Natural killer cell (primary cell): ENCODE measurements at regions not wholly inside any gene's neighbourhood (a gene's known extent, or its start where the extent isn't known, plus 50 kb on each side); places are given as distances from the start of the nearest gene placed in this dataset.

ENCODE experiments used
- ATAC-seq, 3 donors: fragments of 150-1000 bp in 2 of 3; fragments of 200-7000 bp in 1 of 3; cut with Tn5 transposase; 1 replicate in 1 of 3; 2 replicates in 2 of 3; pipeline ENCODE4 v1.10.0; 2021; ENCODE audit warnings: mild to moderate bottlenecking in 2 of 3, moderate library complexity in 2 of 3
- DNase-seq, 2 donors: peaks; one replicate each; pipeline versions ENCODE4 v3.0.0 to v3.0.0-alpha.2; 2013 to 2021; ENCODE audit warnings: mixed read lengths in 1 of 2
- H3K27ac ChIP-seq: one replicate; pipeline ENCODE4 v1.5.1; 2013; ENCODE audit warnings: mild to moderate bottlenecking, low read length
- H3K27me3 ChIP-seq: one replicate; pipeline ENCODE4 v1.6.1; 2013; ENCODE audit warnings: low read length; ENCODE audit not compliant: control insufficient read depth, insufficient read depth
- H3K36me3 ChIP-seq: one replicate; pipeline ENCODE4 v1.6.1; 2013; ENCODE audit warnings: low read length; ENCODE audit not compliant: control insufficient read depth, insufficient read depth
- H3K4me1 ChIP-seq: one replicate; pipeline ENCODE4 v1.6.1; 2013; ENCODE audit warnings: low read length; ENCODE audit not compliant: control insufficient read depth, insufficient read depth
- H3K4me3 ChIP-seq: one replicate; pipeline ENCODE4 v1.5.1; 2013; ENCODE audit warnings: low read length
- H3K9me3 ChIP-seq: one replicate; pipeline ENCODE4 v1.6.1; 2013; ENCODE audit warnings: low read length; ENCODE audit not compliant: control insufficient read depth, insufficient read depth
- H3K27ac Mint-ChIP-seq, 2 donors: one replicate each; pipeline ENCODE4 v1.8.0; 2022; ENCODE audit warnings: mild to moderate bottlenecking in 2 of 2, mixed read lengths in 2 of 2, moderate library complexity in 1 of 2
- H3K27me3 Mint-ChIP-seq, 2 donors: one replicate each; pipeline ENCODE4 v1.8.0; 2022; ENCODE audit warnings: low read depth in 2 of 2, mixed read lengths in 2 of 2
- H3K36me3 Mint-ChIP-seq: one replicate; pipeline ENCODE4 v1.8.0; 2022; ENCODE audit warnings: mixed read lengths
- H3K4me1 Mint-ChIP-seq, 2 donors: one replicate each; pipeline ENCODE4 v1.8.0; 2022; ENCODE audit warnings: mixed read lengths in 2 of 2
- H3K4me3 Mint-ChIP-seq: one replicate; pipeline ENCODE4 v1.8.0; 2022; ENCODE audit warnings: mild to moderate bottlenecking, moderate library complexity, mixed read lengths
- H3K9me3 Mint-ChIP-seq, 2 donors: one replicate each; pipeline ENCODE4 v1.8.0; 2022; ENCODE audit warnings: mixed read lengths in 2 of 2
- CTCF ChIP-seq: fragments of 200-600 bp; IDR thresholded peaks from one replicate; pipeline ENCODE4 v1.8.0; 2022; ENCODE audit warnings: antibody characterized with exemption
- WGBS: methylation state at CpG from one replicate; pipeline ENCODE4 v1.1.7; 2013; ENCODE audit warnings: missing lambda C conversion rate; ENCODE audit not compliant: insufficient coverage; 5-methylcytosine and 5-hydroxymethylcytosine counted together
- intact Hi-C: fragments of 100-400 bp; cut with micrococcal nuclease; formaldehyde crosslinking; loops from one replicate; pipeline ENCODE4 v1.14.2; 2022

GRCh38 chrX:42973321-42973720 lies 195.4 kb upstream of the PPP1R2C start:
- H3K36me3 Mint-ChIP-seq = no peaks in the 10 kb centered on the region
- H3K4me1 ChIP-seq = no peaks in the 10 kb centered on the region
- intact Hi-C loops = no loop called here
- H3K4me1 Mint-ChIP-seq = no peaks in the 10 kb centered on the region
- DNase-seq (no peak), ATAC-seq (no peak)
- no peak overlapping the region for H3K4me3 Mint-ChIP-seq
- WGBS = 80% methylated on average over 2 of the region's 2 CpGs
- no peaks in the 10 kb centered on the region for H3K36me3 ChIP-seq
- H3K27ac ChIP-seq = no peak overlapping the region
- H3K27me3 ChIP-seq = no peaks in the 10 kb centered on the region
- H3K9me3 Mint-ChIP-seq = no peaks in the 10 kb centered on the region
- TF ChIP-seq CTCF = no peak
- no peak overlapping the region for H3K27ac Mint-ChIP-seq
- no peak overlapping the region for H3K4me3 ChIP-seq
- peaks cover 0 to 5% of the 10 kb centered on the region in 2 donors for H3K27me3 Mint-ChIP-seq
- H3K9me3 ChIP-seq = no peaks in the 10 kb centered on the region

- Mint-ChIP-seq H3K4me3 (no peak overlapping the region), H3K27ac (no peak overlapping the region), H3K9me3 (no peaks in the 10 kb centered on the region), H3K36me3 (no peaks in the 10 kb centered on the region), H3K27me3 (peaks cover 0 to 19% of the 10 kb centered on the region in 2 donors), H3K4me1 (no peaks in the 10 kb centered on the region)
- H3K36me3 ChIP-seq = no peaks in the 10 kb centered on the region
- no peak for ATAC-seq
- no peak for DNase-seq
- H3K9me3 ChIP-seq = no peaks in the 10 kb centered on the region
- TF ChIP-seq CTCF = no peak
- intact Hi-C loops = no loop called here
- H3K4me3 ChIP-seq = no peak overlapping the region
- no peaks in the 10 kb centered on the region for H3K27me3 ChIP-seq
- no peaks in the 10 kb centered on the region for H3K4me1 ChIP-seq
- no peak overlapping the region for H3K27ac ChIP-seq
- whole genome bisulfite sequencing = 83% methylated on average over 1 of the region's 2 CpGs
Measured at GRCh38 chrX:42975906-42976305, 197.9 kb upstream of the PPP1R2C start.

- intact Hi-C loops = no loop called here
- H3K4me3 Mint-ChIP-seq = no peak overlapping the region
- H3K27ac Mint-ChIP-seq = no peak overlapping the region
Measured at GRCh38 chrX:42976746-42977366, 198.9 kb upstream of the PPP1R2C start.

More at GRCh38 chrX:42976746-42977366, 198.9 kb upstream of the PPP1R2C start:
- Mint-ChIP-seq H3K4me1 (no peaks in the 10 kb centered on the region), H3K27me3 (peaks cover 0 to 19% of the 10 kb centered on the region in 2 donors), H3K36me3 (no peaks in the 10 kb centered on the region), H3K9me3 (no peaks in the 10 kb centered on the region)
- TF ChIP-seq CTCF = no peak
- 55% methylated on average over 2 of the region's 2 CpGs for WGBS
- no peaks in the 10 kb centered on the region for H3K27me3 ChIP-seq
- H3K4me1 ChIP-seq = no peaks in the 10 kb centered on the region
- H3K9me3 ChIP-seq = no peaks in the 10 kb centered on the region
- H3K4me3 ChIP-seq = no peak overlapping the region
- H3K27ac ChIP-seq = no peak overlapping the region
- DNase-seq = no peak
- no peak for ATAC-seq
- H3K36me3 ChIP-seq = no peaks in the 10 kb centered on the region
